K562 (cell line): ENCODE measurements at regions not wholly inside any gene's neighbourhood (a gene's known extent, or its start where the extent isn't known, plus 50 kb on each side); places are given as distances from the start of the nearest gene placed in this dataset.

Experiments
- CREM ChIP-seq: IDR thresholded peaks from 2 replicates; pipeline ENCODE4 v1.6.1; 2014; ENCODE audit warnings: antibody characterized with exemption, low read depth
- DPF2 ChIP-seq: fragments of 450-650 bp; IDR thresholded peaks from 2 replicates; pipeline ENCODE4 v1.6.1; 2016
- EGR1 ChIP-seq: fragments of 450-650 bp; conservative IDR thresholded peaks from 2 replicates; pipeline ENCODE4 v1.6.1; 2017; ENCODE audit warnings: mild to moderate bottlenecking
- ETV6 ChIP-seq, 3 experiments: fragments of 150-350 bp in 1 of 3; sonication (generic) in 1 of 3; formaldehyde crosslinking in 1 of 3; IDR thresholded peaks; 2 replicates each; pipeline versions ENCODE4 v1.6.1 to v1.8.0; 2014 to 2022; ENCODE audit warnings: borderline replicate concordance in 2 of 3, low read depth in 2 of 3, antibody characterized with exemption in 1 of 3, low read length in 1 of 3, mild to moderate bottlenecking in 1 of 3, missing genetic modification reagents in 1 of 3
- FOSL1 ChIP-seq: fragments of 200-800 bp; sonication (Bioruptor generic); conservative IDR thresholded peaks from 2 replicates; pipeline ENCODE4 v1.6.1; 2016; ENCODE audit warnings: missing genetic modification characterization, missing compliant biosample characterization
- KAT7 ChIP-seq: sonication (generic); formaldehyde crosslinking; IDR thresholded peaks from 2 replicates; pipeline ENCODE4 v1.8.0; 2022; ENCODE audit warnings: missing genetic modification reagents, mild to moderate bottlenecking, borderline replicate concordance
- POLR2A ChIP-seq: fragments of 450-650 bp; conservative IDR thresholded peaks from 2 replicates; pipeline ENCODE4 v1.6.1; 2016
- REST ChIP-seq, 2 experiments: fragments of 450-650 bp; formaldehyde crosslinking in 1 of 2; IDR thresholded peaks; 2 replicates each; pipeline versions ENCODE4 v1.4.0 to v1.6.1; 2014 to 2020; ENCODE audit warnings: mild to moderate bottlenecking in 2 of 2, borderline replicate concordance in 1 of 2, low read depth in 1 of 2
- SIN3B ChIP-seq: fragments of 450-650 bp; IDR thresholded peaks from 2 replicates; pipeline ENCODE4 v1.6.1; 2017; ENCODE audit warnings: low read depth, mild to moderate bottlenecking, moderate library complexity
- ZNF239 ChIP-seq: fragments of 250-450 bp; sonication (Bioruptor Pico); IDR thresholded peaks from 2 replicates; pipeline ENCODE4 v1.4.0; 2020; ENCODE audit warnings: mild to moderate bottlenecking
- ZNF316 ChIP-seq: fragments of 450-650 bp; IDR thresholded peaks from 2 replicates; pipeline ENCODE4 v1.6.1; 2016

- TF ChIP-seq ETV6 (IDR thresholded peaks at IDR 0.05; ENCODE audit: borderline replicate concordance in 1 of 2, low read depth in 2 of 2, low read length in 1 of 2) (no peak), ETV6 (CRISPR knock-in tag; IDR thresholded peaks at IDR 0.05; ENCODE audit: borderline replicate concordance) (no peak), SIN3B (no peak), EGR1 (no peak), REST (IDR thresholded peaks at IDR 0.05; ENCODE audit: borderline replicate concordance) (no peak), REST (CRISPR knock-in tag; IDR thresholded peaks at IDR 0.05; ENCODE audit: low read depth) (no peak), POLR2A (no peak), ZNF239 (no peak), DPF2 (no peak), CREM (no peak), FOSL1 (no peak), KAT7 (CRISPR knock-in tag) (no peak), ZNF316 (no peak)
Observed at GRCh38 chr14:87000081-87000480, 992.9 kb downstream of the GALC start.
